ENCODE measurements at regions not wholly inside any gene's neighbourhood (a gene's known extent, or its start where the extent isn't known, plus 50 kb on each side); places are given as distances from the start of the nearest gene placed in this dataset.

DNA sequence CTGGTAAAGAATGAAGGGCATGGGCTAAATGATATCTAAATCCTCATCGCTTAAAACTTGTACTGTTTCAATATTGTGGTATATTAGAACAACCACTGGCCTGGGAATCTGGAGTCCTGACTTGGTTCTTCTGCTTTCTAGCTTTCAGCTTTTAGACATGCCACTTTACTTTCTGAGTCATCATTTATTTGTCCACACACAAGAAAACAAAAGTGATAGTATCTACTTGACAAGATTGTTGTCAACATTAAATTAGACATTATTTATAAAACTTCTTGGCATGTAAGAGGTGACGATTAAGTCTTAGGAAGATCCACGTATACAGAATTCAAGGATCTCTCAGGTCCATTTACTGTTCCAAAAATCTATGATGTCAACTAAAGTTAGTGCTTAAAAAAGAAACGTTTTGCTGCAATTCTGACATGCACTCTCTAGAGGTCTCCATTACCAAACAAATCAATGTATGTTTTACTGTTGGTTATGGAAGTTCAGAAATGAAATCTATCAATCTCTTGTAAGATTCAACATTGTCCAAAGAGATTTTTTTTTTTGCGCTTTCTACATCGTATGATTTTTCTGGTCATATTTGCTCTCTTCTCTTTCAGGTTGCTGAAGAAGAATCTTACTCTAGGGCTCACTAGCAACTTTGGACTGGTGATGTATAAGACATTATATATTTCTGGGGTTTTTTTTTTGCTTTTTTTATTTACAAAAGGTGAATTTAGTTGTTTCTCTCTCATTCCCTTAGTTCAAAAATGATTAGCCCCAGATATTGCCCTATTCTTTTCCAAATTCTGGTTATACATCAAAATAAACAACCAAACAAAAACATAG, 53.6 kb upstream of the DYNC1I1 start:
- DNase-seq (ENCODE audit: low read depth): peak; percentile 29

DNA sequence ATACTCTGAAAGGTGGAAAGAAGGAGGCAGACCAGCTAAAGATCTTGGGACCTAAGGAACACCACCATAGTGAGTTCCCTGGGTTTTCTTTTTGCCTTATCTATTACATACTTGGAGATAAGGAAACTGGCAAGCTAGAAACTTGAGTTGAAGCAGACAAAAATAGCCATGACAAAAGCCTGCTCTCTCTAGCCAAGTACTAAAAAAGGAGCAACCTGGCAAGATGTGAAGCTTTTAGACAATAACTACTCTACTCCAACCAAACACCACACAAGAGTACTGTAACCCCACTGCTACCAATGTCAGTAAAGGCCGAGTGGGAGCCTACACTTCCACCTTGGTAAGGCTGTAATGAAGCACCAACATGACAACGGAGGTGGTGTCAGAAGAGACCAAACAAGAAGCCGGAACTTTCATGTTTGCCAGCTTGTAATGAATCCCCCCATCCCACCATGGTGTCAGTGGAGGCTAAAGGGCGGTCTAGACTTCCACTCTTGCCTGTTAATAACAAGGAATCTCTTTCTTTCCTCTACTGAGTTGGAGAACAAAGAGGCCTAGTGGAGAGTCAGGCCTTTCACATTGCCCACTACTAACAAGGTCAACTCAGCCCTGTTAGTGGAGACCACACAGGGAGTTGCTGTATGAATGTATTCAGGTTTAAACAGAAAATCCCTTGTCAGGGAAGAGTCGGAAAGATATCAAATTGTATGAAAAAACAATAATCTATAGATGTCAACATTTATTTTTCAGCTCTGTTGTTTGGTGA, 55.8 kb upstream of the DYNC1I1 start:
- DNase-seq (ENCODE audit: low read depth): peak; percentile 29

DNA sequence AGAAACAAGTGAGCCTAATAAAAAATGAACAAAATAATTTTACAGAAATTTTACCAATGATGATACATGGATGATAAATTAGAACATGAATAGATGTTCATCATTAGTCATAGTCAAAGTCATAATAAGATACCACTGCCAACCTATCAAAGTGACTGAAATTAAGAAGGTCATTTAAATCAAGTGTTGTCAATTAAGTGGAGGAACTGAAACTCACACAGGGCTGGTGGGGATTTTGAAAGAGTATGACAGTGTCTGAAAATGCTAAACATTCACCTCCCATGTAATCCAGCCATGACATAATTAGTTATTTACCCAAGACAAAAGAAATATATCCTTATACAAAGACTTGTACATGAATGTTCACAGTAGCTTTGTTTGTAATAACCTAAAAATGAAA, 57.1 kb upstream of the DYNC1I1 start:
- no peak for DNase-seq (ENCODE audit: low read depth)

DNA sequence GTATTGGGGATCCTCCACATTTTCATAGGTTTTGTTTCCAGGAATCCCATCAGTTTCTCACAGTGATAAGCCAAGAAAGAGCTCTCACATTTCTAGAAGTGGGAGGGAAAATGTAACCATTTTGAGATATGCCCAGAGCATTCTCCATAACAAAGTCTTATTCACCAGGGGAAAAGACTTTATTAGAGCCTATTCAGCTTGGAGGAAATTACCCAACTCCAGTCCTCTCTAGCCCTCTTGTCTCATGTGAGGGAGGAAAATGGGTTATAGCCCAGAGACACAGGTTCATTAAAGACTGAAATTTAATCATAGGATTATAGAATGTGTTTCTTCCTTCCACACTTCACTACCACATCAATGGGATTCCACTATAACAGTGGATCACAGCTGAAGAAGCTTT, 61.6 kb upstream of the DYNC1I1 start:
- DNase-seq (ENCODE audit: low read depth): no peak

DNA sequence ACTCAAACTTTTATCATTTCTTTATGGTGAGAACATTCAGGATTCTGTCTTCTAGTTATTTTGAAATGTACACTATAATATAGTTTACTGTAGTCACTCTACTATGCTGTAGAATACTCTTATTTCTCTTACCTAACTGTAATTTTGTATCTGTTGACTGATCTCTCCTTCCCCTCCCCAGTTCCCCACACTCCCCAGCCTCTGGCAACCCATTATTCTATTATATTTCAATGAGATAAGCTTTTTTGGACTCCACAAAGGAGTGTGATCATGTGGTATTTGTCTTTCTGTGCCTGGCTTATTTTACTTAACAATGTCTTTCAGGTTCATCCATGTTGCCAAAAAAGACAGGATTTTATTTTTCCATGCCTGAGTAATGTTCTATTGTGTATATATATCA, 71.4 kb upstream of the DYNC1I1 start:
- DNase-seq (ENCODE audit: low read depth): no peak

DNA sequence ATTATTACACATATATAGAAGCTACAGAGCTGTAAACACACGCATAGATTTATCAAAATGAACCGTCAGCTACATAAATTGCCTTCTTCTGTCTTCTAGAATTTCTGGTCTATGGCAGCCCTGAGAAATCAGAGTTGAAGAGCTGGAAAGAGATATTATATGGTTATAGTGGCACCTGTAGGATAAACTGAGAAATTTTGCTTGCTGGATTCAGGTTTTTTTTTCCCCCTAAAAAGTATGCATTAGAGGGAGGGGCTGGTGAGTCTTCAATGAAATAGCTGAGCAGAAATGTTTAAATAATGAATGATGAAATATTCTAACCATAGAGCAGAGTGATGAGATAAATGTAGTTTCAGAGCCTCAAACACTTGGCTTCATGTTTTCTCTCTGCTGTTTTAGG, 78.0 kb upstream of the DYNC1I1 start:
- DNase-seq (ENCODE audit: low read depth): no peak

DNA sequence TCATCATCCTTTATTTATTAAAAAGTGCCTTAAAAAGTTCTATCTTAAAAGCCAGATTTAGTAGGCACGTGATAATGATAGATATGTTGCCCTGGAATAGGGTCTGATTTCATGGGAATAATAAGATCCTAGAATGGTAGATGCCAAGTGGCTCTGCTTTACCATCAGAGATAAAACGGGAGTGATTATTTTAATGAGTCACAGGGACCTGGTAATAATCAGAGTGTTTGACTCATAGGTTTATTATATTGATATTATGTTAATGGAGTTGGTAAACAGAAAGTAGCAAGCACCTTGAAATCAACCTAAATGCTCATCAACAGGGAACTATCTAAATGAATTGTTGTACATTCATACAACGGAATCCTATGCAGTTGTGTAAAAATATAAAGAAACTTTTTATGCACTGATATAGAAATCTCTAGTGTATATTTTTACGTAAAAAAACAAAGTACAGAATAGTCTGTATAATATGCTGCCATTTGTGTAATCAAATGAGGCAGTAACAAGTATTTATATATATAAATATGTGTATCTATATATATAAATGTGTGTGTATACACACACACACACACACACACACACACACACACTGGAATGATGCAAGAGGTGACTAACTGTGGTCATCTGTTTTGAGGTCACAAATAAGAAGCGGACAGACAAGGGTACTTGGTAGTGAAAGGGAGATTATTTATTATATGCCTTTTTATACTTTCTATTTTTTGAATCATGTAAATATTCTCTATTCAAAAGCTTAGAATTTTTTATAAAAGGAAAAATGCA, 78.6 kb upstream of the DYNC1I1 start:
- peak; percentile 44 for DNase-seq (ENCODE audit: low read depth)

DNA sequence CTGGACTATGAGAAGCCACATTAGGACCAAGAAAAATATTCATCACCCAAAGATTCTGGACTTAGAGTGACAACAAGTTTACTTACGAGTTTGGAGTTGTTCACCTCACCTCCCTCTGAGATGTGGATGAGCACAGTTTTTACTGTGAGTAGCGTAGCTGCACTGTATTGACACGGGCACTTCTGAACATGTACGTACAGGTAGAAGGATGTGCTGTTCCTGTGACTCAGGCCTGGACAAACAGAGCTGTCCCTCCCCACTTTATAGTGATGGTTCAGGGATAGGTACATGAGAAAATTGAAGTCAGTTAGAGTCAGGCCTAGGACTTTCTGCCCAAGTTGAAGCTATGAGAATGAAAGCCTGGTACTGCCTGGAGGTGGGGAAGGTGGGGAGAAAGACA, 80.9 kb upstream of the DYNC1I1 start:
- no peak for DNase-seq (ENCODE audit: low read depth)

DNA sequence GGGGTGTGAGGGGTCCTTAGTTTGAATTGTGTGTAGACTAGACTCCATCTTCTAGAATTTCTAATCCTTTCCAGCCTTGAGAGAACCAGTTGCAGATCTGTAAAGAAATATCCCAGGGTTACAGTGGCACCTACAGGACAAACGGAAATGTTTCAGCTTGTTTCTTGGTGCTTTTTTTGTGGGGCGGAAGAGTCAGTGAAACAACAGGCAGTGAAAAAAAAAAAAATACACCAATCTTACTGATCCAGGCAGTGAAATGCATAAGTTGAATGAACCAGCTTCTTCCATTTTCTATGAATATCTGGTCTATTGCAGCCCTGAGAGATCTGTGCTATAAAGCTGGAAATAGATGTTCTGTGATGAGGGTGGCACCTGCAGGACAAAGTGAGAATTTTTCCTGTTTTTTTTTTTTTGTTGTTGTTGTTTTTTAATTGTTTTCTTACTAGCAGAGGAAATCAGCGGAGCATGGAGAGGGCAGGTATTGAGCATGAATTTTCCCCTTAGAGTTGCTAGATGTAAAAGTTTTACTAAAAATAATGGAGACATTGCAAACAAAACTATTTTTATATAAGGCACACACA, 81.9 kb upstream of the DYNC1I1 start:
- peak; percentile 61 for DNase-seq (ENCODE audit: low read depth)

DNA sequence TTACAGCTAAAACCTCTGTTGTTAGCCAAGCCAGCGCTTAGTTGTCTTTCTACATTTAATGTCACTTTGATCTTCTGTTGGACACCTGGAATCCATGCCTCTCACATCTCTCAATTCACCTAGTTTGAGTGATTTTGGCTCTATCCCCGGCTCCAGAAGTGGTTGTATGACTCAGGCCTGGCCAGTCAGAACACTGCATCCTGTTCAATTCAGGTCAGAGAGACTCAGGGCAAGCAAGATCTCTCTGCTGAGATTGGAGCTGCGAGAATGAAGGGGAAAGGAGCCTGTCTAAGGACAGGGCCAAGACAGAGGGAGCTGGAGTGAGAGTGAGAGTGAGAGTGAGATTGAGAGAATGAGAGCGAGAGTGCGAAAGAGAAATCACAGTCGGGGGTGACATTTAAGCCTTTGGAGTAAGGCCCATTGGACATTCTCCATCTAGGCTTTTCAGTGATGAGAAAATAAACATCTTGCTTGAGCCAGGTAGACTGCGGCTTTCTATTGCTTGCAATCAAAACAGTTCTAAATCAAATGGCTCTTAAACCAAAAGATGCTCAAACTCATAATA, 83.3 kb upstream of the DYNC1I1 start:
- DNase-seq (ENCODE audit: low read depth): peak; percentile 16

DNA sequence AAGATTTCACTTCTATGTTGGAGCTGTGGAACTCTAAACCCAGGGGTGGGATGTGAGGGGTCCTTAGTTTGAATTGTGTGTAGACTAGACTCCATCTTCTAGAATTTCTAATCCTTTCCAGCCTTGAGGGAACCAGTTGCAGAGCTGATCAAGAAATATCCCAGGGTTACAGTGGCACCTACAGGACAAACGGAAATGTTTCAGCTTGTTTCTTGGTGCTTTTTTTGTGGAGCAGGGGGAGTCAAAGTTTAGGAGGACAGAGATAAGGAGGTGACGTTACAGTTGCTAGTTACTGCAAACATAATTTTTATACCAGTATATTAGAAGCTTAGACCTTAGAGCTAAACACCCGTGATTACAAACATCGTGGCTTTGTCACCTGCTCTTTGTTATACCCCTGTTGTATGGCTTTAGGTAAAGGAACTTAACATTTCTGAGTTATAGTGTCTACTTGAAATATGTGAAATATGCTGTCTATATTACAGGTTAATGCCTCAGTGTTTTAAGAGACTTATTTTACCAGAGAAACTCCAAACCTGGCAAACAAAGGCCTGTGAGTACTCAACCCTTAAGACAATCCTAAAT, 84.5 kb upstream of the DYNC1I1 start:
- peak; percentile 49 for DNase-seq (ENCODE audit: low read depth)

DNA sequence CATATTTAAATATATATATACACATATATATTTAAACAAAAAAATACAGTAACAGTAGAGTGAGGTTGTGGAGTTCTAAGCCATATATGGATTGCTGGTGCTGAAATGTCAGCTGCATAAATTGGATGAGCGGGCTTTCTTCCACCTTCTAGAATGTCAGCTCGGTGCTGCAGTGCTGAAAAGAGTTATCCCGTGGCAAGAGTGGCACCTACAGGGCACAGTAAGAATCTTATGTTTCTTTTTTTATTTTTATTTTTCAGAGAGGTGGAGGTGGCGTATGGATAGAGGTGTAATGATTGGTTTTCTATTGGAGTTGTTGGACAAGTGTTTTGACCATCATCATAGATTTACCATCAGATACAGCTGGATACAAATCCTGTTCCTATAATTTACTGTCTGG, 86.2 kb upstream of the DYNC1I1 start:
- DNase-seq (ENCODE audit: low read depth): peak; percentile 63

DNA sequence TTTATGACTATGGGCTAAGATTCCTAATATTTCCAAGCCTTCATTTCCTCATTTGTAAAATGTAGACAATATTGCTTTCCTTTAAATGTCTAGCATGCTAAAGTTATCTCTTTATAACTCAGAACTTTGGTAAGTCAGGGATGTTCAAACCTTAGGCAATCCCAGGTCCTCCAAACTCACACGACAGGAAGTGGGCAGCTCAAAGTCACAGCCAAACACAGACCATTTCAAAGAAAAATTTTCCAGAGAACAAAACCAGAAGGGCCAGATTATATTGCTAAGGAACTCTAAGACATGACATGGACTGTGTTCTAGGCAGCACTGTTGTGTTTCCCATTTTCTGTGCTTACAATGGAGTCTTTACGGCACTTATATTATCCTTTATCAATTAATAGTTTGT, 87.8 kb upstream of the DYNC1I1 start:
- peak; percentile 38 for DNase-seq (ENCODE audit: low read depth)

DNA sequence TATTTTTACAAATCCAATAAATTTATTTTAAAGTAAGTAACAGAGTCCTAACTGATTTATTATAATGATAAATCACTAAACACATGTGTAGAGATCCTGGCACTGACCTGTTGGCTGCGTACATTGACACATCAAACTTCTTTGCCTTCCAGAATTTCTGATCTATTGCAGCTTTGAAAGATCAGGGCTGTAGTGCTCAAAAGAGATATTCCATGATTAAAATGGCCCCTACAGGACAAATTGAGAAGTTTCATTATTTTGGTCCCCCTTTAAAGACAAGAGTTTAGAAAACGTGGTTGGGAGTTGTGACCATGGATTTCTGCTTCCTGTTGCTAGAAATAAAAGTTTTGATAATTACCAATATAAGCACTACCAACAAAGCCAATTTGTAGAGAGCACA, 87.7 kb upstream of the PDK4 start:
- peak; percentile 60 for DNase-seq (ENCODE audit: low read depth)

DNA sequence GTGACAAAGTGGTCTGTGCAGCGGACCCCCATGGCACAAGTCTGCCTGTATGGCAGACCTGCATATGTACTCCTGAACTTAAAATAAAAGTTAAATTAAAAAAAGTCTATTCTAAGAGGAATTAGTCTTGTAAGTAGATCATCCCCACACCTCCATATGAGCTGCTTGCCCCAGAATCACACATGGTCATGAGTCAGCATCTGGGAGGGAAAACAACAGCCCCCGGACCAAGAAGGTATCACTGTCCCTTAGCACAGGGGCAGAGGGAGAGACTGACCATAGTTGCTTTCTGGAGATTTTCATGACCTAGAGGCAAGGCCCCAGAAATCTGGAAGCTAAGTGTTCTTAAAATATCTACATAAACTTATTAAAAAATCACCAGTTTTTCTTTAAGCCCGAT, 86.6 kb upstream of the PDK4 start:
- peak; percentile 10 for DNase-seq (ENCODE audit: low read depth)

DNA sequence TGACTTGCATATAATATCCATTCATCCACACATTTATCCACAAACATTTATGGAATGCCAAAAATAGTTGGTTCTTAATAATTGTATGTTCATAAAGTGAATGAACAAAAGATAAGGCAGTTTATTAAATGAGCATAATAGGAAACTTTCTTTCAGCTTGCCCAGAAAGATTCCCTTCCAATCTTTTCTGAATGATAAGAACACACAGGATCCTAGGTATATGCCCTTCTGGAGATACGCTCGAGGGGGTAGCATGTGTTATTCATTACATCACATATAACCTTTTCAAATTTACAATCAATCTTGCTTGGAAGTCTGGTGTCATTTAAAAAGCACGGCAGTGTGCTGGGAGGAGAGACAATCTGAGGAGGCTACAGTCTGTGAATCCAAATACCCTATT, 80.4 kb upstream of the PDK4 start:
- DNase-seq (ENCODE audit: low read depth): no peak

DNA sequence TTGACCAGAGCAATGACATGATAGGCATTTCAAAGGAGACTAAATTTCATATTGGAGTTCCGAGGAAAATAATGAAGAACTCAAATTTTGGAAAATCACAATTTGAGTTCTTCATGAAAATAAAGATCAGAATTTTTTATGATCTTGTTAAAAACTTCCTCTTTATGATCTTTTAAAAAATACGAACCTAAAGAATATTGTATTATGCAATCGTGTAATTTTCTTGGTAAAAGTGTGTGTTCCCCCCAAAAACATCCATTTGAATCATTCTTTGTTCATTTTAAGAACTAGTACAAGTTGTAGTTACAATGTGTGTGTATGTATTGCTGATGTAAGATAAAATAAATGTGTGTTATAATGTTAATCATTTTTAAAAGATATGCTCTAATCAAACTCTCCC, 79.3 kb upstream of the PDK4 start:
- DNase-seq (ENCODE audit: low read depth): no peak

DNA sequence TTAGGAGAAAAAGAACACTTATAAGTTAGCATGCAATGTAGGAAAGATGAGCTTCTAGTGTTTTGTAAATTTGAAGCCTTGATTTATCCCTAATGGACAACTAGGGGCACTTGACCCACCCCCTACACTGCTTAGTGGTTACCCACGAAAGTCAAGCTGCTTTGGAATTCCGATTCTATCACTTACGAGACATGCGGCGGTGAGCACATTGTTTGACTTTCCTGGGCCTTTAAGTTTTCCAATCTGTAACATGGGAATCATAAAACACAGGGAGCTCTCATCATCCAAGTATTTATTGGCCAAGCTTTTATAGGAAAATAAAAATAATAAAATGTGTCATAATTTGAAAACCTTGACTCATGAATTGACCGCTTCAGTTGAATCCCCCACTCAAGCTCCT, 78.7 kb upstream of the PDK4 start:
- DNase-seq (ENCODE audit: low read depth): no peak

DNA sequence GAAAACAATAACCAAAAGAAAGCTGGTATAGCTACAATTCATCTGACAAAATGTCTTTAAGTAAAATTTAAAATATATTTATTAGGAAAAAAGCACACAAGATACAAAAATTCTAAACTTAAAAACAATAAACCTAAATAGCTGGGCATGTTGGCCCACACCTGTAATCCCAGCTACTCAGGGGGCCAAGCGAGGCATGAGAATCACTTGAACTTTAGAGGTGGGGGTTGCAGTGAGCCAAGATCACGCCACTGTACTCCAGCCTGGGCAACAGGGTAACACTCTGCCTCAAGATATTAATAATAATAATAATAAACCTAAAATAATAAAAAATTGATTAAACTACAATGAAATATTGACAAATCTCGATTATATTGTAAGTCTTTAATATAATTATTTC, 77.8 kb upstream of the PDK4 start:
- DNase-seq (ENCODE audit: low read depth): no peak

DNA sequence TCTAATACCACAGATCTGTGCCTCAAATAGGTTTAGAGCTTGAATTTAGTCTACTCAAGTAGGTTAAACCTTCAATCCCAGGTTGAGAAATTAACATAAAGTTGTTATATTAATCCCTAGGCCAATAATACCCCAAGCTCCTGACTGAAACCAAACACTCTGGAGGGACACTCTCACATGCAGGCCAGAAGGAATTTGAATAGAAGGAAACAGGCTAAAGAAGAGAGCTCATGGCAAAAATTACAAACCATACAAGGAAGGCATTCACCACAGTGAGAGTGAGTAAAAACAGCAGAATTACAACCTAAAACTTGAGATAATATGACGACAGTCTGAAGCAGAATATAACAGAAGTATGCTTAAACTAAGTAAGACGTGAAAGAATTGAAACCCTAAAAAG, 76.1 kb upstream of the PDK4 start:
- no peak for DNase-seq (ENCODE audit: low read depth)

DNA sequence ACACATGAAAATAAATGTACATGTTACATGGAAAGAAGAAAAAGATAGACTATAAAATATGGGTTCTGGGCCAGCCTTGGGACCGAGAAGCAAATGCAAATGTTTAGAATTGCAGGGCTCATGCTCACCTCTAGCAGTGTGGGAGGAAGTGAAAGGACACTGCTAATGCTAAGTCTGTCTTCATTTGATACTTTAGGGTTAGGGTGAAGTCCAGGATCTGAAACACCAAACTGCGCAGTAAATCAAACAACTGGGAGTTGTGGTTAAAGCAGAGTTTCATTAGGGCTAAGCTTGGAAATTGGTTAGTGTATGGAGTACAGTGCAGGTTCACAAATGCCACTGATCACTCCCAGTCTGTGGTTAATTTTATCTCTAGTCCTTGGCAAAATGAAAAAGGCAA, 73.2 kb upstream of the PDK4 start:
- DNase-seq (ENCODE audit: low read depth): no peak
